Breast epithelium (tissue), 4 donors: ENCODE measurements at regions not wholly inside any gene's neighbourhood (a gene's known extent, or its start where the extent isn't known, plus 50 kb on each side); places are given as distances from the start of the nearest gene placed in this dataset.

Experiments used
- DNase-seq, 2 donors: peaks; one replicate each; pipeline ENCODE4 v3.0.0-alpha.2; 2019; ENCODE audit warnings: low spot score in 2 of 2
- H3K27ac ChIP-seq, 2 donors: fragments of 200-600 bp; sonication (generic) in 1 of 2; one replicate each; pipeline ENCODE4 v1.5.1; 2016 to 2019; ENCODE audit warnings: mild to moderate bottlenecking in 1 of 2
- H3K27me3 ChIP-seq, 2 donors: fragments of 200-600 bp; sonication (generic) in 1 of 2; one replicate each; pipeline versions ENCODE4 v1.5.1 to v1.6.0; 2017 to 2019; ENCODE audit warnings: control low read depth in 1 of 2, mild to moderate bottlenecking in 1 of 2
- H3K36me3 ChIP-seq: fragments of 200-600 bp; one replicate; pipeline ENCODE4 v1.5.1; 2019
- H3K4me1 ChIP-seq, 2 donors: fragments of 200-600 bp; sonication (generic); one replicate each; pipeline ENCODE4 v1.5.1; 2016 to 2019; ENCODE audit warnings: control low read depth in 1 of 2
- H3K4me3 ChIP-seq, 3 donors: fragments of 200-600 bp; sonication (generic); 1 replicate in 2 of 3; 2 replicates in 1 of 3; pipeline ENCODE4 v1.5.1; 2016 to 2019; ENCODE audit warnings: mild to moderate bottlenecking in 3 of 3, moderate library complexity in 2 of 3
- H3K9me3 ChIP-seq, 2 donors: fragments of 200-600 bp; sonication (generic) in 1 of 2; one replicate each; pipeline ENCODE4 v1.5.1; 2016 to 2019; ENCODE audit warnings: control low read depth in 1 of 2
- POLR2A ChIP-seq: fragments of 450-650 bp; IDR thresholded peaks from one replicate; pipeline ENCODE4 v1.6.1; 2016; ENCODE audit warnings: antibody characterized with exemption, mild to moderate bottlenecking, moderate library complexity
- POLR2AphosphoS5 ChIP-seq, 3 donors: sonication (generic); formaldehyde crosslinking; IDR thresholded peaks; one replicate each; pipeline ENCODE4 v1.6.1; 2017; ENCODE audit warnings: antibody characterized with exemption in 3 of 3
- intact Hi-C: fragments of 100-400 bp; cut with DNase I; formaldehyde crosslinking; loops from one replicate; pipeline ENCODE4 v1.15.1; 2023; ENCODE audit warnings: low total_unique reads
- TF ChIP-seq, protein P1 (sequence below), 3 donors: fragments of 450-650 bp; IDR thresholded peaks; one replicate each; pipeline ENCODE4 v1.5.1; 2016 to 2017; ENCODE audit warnings: antibody characterized with exemption in 3 of 3, mild to moderate bottlenecking in 3 of 3, moderate library complexity in 3 of 3

DNA sequence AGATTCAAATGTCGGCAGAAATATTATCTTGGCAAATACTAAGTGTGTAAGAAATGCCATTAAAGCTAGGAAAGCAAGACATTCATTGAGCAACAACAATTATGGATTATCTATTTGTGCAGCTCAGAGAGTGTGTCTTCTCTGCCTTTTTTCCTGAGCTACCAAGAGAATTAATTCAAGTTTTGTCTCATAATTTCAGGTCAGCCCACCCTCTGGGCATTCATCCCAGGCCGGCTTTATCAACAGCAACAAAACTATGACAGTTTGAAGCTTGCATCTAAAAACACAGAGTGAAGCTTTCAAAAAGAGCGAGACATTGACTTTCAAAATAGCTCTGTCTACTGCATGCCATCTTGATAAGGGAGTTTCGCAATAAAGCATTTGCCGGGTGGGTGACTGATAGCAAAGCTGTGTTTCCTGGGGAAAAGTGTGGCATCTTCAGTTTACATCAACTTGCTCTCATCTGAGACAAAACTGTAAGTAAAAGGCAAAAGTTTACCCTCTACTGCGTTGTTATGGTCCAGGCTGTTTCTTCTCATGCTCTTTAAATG, 182.4 kb downstream of the IRX1 start:
- Histone ChIP-seq H3K4me3 (no peak overlapping the region), H3K9me3 (no peaks in the 10 kb centered on the region), H3K27ac (no peak overlapping the region), H3K36me3 (no peaks in the 10 kb centered on the region), H3K4me1 (no peaks in the 10 kb centered on the region), H3K27me3 (no peaks in the 10 kb centered on the region)
- intact Hi-C loops = no loop called here
- TF ChIP-seq, protein P1, sequence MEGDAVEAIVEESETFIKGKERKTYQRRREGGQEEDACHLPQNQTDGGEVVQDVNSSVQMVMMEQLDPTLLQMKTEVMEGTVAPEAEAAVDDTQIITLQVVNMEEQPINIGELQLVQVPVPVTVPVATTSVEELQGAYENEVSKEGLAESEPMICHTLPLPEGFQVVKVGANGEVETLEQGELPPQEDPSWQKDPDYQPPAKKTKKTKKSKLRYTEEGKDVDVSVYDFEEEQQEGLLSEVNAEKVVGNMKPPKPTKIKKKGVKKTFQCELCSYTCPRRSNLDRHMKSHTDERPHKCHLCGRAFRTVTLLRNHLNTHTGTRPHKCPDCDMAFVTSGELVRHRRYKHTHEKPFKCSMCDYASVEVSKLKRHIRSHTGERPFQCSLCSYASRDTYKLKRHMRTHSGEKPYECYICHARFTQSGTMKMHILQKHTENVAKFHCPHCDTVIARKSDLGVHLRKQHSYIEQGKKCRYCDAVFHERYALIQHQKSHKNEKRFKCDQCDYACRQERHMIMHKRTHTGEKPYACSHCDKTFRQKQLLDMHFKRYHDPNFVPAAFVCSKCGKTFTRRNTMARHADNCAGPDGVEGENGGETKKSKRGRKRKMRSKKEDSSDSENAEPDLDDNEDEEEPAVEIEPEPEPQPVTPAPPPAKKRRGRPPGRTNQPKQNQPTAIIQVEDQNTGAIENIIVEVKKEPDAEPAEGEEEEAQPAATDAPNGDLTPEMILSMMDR (IDR thresholded peaks at IDR 0.05) = no peak
- TF ChIP-seq POLR2A (no peak), POLR2AphosphoS5 (IDR thresholded peaks at IDR 0.05) (no peak)
- no peak for DNase-seq

DNA sequence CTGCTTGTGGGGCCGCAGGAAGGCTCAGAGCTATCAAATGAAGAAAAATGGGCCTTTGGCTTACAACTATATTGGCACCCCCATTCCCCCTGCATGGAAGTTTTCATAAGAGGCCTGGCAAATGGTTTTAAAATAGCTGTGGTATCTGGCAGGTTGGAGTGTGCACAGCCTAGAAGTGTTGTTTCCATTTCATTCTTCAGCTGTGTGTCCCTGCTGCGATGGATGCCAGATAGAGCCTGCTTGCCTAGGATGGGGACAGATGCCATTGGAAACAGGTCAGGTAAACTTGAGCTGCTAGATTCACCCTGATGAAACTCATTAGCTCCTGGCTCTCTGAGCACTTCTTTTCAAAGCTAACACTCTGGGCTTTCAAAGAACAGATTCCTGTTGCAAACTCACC, 183.3 kb downstream of the IRX1 start:
- H3K4me3 ChIP-seq = no peak overlapping the region
- DNase-seq = no peak
- H3K4me1 ChIP-seq = no peaks in the 10 kb centered on the region
- TF ChIP-seq POLR2AphosphoS5 (IDR thresholded peaks at IDR 0.05) (no peak), POLR2A (no peak)
- TF ChIP-seq, protein P1 (IDR thresholded peaks at IDR 0.05) = no peak
- no peaks in the 10 kb centered on the region for H3K9me3 ChIP-seq
- H3K36me3 ChIP-seq = no peaks in the 10 kb centered on the region
- intact Hi-C loops = no loop called here
- no peak overlapping the region for H3K27ac ChIP-seq
- no peaks in the 10 kb centered on the region for H3K27me3 ChIP-seq

DNA sequence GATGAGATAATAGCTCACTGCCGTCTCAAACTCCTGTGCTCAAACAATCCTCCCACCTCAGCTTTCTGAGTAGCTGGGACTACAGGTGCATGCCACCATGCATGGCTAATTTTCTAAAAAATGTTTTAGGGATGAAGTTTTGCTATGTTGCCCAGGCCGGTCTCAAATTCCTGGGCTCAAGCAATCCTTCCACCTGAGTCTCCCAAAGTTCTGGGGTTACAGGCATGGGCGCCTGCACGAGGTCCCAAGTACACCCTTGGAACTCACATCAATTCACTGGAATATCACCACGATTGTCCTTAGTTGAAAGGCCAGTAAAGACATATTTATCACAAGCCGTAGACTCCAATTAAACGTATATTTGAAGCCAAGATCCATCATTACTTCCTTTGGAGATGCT, 184.6 kb downstream of the IRX1 start:
- no peak overlapping the region for H3K27ac ChIP-seq
- H3K4me3 ChIP-seq = no peak overlapping the region
- TF ChIP-seq POLR2A = no peak
- no peak for TF ChIP-seq POLR2AphosphoS5 (IDR thresholded peaks at IDR 0.05)
- TF ChIP-seq, protein P1 (IDR thresholded peaks at IDR 0.05) = no peak
- H3K27me3 ChIP-seq = no peaks in the 10 kb centered on the region
- intact Hi-C loops = no loop called here
- H3K36me3 ChIP-seq = no peaks in the 10 kb centered on the region
- no peaks in the 10 kb centered on the region for H3K4me1 ChIP-seq
- no peaks in the 10 kb centered on the region for H3K9me3 ChIP-seq
- DNase-seq = no peak

DNA sequence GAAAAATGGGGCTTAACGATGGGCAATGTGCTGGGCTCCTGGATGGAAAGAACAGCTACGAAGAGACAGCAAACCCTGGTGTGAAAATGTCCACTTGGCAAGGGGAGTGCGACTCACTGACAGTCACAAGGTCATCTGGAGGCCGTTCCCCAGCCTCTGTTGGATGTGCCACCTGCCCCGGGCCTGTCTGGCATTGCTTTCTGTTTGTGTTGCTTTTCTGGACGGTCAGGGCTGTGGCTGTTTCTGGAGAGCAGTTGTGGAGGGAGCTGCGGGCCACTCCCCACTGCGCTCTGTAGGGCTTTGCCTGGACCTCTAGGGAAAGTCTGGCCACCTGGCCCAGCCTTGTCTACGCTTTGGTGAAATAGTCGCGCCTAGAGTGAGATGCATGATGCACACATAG, 185.3 kb downstream of the IRX1 start:
- no peak for DNase-seq
- intact Hi-C loops = no loop called here
- TF ChIP-seq POLR2A = no peak
- TF ChIP-seq, protein P1 (IDR thresholded peaks at IDR 0.05) = no peak
- TF ChIP-seq POLR2AphosphoS5 (IDR thresholded peaks at IDR 0.05) = no peak

DNA sequence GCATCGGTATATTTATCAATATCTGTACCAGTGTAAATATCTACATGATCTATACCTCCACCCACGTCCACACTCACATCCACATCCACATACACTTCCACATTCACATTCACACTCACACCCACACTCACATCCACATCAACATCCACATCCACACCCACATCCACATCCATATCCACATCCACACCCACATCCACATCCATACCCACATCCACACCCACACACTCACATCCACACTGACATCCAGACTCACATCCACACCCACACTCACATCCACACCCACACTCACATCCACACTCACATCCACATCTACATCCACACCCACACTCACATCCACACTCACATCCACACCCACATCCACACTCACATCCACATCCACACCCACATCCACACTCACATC, 189.2 kb downstream of the IRX1 start:
- DNase-seq = no peak
- no peaks in the 10 kb centered on the region for H3K9me3 ChIP-seq
- H3K27ac ChIP-seq = no peak overlapping the region
- no peak for TF ChIP-seq POLR2A
- TF ChIP-seq, protein P1 (IDR thresholded peaks at IDR 0.05) = no peak
- no peak for TF ChIP-seq POLR2AphosphoS5 (IDR thresholded peaks at IDR 0.05)
- H3K36me3 ChIP-seq = no peaks in the 10 kb centered on the region
- H3K27me3 ChIP-seq = no peaks in the 10 kb centered on the region
- no peak overlapping the region for H3K4me3 ChIP-seq
- H3K4me1 ChIP-seq = no peaks in the 10 kb centered on the region
- intact Hi-C loops = no loop called here

More for the DNA sequence above, 185.3 kb downstream of the IRX1 start:
- H3K27ac ChIP-seq = no peak overlapping the region
- H3K36me3 ChIP-seq = no peaks in the 10 kb centered on the region
- no peaks in the 10 kb centered on the region for H3K27me3 ChIP-seq
- H3K9me3 ChIP-seq = no peaks in the 10 kb centered on the region
- H3K4me3 ChIP-seq = no peak overlapping the region
- no peaks in the 10 kb centered on the region for H3K4me1 ChIP-seq
